Kidney epithelial cell (primary cell): ENCODE measurements at regions not wholly inside any gene's neighbourhood (a gene's known extent, or its start where the extent isn't known, plus 50 kb on each side); places are given as distances from the start of the nearest gene placed in this dataset.

ENCODE experiments used
- DNase-seq: peaks from one replicate; pipeline ENCODE4 v3.0.0-alpha.2; 2010; ENCODE audit warnings: low read depth
- H3K27me3 ChIP-seq: 2 replicates; pipeline ENCODE4 v1.6.0; 2011; ENCODE audit warnings: low read length; ENCODE audit not compliant: control insufficient read depth, insufficient read depth
- H3K36me3 ChIP-seq: 2 replicates; pipeline ENCODE4 v1.5.1; 2011; ENCODE audit warnings: low read length; ENCODE audit not compliant: control insufficient read depth, insufficient read depth
- H3K4me3 ChIP-seq: 2 replicates; pipeline ENCODE4 v1.5.1; 2011; ENCODE audit warnings: low read depth, mild to moderate bottlenecking, control low read depth, low read length
- CTCF ChIP-seq: IDR thresholded peaks from 2 replicates; pipeline ENCODE4 v1.5.1; 2011; ENCODE audit warnings: mild to moderate bottlenecking, moderate library complexity, low read length, control low read depth, inconsistent platforms; ENCODE audit not compliant: insufficient read depth, poor library complexity, severe bottlenecking

DNA sequence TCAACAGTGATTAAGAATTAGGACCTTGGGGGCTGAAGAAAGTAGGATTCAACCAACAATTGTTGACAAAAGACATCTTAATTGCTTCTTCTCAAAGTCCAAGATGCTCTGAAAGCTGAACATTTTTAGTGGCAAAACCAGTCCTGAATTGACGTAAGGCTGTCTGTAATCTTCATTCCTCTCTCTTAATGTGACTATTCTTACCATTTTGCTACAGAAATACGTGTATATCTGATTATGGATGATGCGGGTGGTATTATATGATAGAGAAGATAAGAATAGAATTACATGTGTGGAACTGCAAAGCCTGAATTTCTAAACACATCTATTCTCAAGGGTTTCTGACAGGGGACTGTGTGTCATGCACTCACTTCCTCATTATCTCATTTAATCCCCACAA, 130.3 kb upstream of the SASH1 start:
- no peak for DNase-seq
- H3K4me3 ChIP-seq, result no peak overlapping the region
- no peaks in the 10 kb centered on the region for H3K27me3 ChIP-seq
- TF ChIP-seq CTCF, result no peak
- no peaks in the 10 kb centered on the region for H3K36me3 ChIP-seq

DNA sequence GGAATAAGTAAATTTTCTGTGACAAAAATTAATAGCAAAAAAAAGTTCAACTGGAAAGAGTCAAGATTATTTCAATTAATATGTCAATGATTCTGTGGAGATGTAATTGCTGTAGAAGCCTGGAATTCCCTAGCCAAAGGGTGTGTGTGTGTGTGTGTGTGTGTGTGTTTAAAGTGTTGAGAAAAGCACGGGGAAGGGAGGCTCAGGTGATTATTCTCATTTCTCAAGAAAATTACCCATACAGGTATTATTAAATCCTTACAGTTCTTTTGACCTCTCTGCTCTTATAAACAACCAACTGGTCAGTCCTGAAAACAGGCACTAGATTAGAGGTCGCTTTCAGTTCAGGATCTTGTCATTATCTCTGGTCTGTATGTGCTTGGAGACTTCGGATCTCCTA, 129.3 kb upstream of the SASH1 start:
- Histone ChIP-seq H3K36me3 (no peaks in the 10 kb centered on the region), H3K4me3 (no peak overlapping the region), H3K27me3 (no peaks in the 10 kb centered on the region)
- no peak for TF ChIP-seq CTCF
- DNase-seq, result no peak

DNA sequence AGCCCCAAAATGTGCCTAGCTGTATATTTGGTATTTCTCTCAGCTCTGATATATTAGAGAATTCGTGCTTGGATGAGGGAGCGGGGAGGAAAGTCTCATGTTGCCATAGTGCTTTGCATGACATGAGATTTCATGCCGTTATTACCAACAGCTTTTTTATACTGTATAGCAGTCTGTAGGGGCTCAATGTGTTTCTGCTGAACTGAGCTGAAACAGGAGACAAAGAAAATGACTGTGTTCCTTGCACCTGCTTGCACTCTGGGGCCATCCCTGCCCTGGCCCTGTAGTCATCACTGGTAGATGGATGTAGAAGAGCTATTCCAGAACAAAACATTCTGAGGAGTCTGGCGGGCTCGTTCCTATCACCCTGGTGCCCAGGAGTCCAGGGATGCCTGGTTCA, 128.0 kb upstream of the SASH1 start:
- TF ChIP-seq CTCF, result no peak
- DNase-seq, result no peak
- Histone ChIP-seq H3K27me3 (no peaks in the 10 kb centered on the region), H3K4me3 (no peak overlapping the region), H3K36me3 (no peaks in the 10 kb centered on the region)

- Histone ChIP-seq H3K4me3 (no peak overlapping the region), H3K36me3 (no peaks in the 10 kb centered on the region), H3K27me3 (no peaks in the 10 kb centered on the region)
- no peak for TF ChIP-seq CTCF
- DNase-seq, result no peak
These were observed 125.6 kb upstream of the SASH1 start for GRCh38 chr6:148217051-148217450.

DNA sequence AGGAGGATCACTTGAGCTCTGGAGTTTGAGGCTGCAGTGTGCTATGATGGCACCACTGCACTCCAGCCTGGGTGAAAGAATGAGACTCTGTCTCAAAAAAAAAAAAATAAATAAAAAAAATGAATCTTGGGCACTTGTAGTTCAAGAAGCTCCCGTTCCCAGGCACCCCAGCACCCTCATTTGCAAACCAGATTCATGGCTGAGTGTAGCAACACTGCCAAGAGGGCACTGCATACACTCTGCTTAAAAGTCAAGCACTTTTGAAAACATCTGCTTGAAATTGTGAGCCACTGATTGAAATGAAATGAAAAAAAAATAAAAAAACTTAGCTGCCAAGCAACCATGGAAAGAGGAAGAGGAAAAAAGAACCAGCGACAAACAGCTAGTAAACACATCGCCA, 124.7 kb upstream of the SASH1 start:
- no peak overlapping the region for H3K4me3 ChIP-seq
- H3K36me3 ChIP-seq, result no peaks in the 10 kb centered on the region
- TF ChIP-seq CTCF, result no peak
- no peak for DNase-seq
- H3K27me3 ChIP-seq, result no peaks in the 10 kb centered on the region

- no peaks in the 10 kb centered on the region for H3K27me3 ChIP-seq
- H3K36me3 ChIP-seq, result no peaks in the 10 kb centered on the region
- H3K4me3 ChIP-seq, result no peak overlapping the region
- TF ChIP-seq CTCF, result no peak
- no peak for DNase-seq
These were observed 123.9 kb upstream of the SASH1 start for GRCh38 chr6:148218542-148219258.
